ENCODE measurements at regions not wholly inside any gene's neighbourhood (a gene's known extent, or its start where the extent isn't known, plus 50 kb on each side); places are given as distances from the start of the nearest gene placed in this dataset.

DNA sequence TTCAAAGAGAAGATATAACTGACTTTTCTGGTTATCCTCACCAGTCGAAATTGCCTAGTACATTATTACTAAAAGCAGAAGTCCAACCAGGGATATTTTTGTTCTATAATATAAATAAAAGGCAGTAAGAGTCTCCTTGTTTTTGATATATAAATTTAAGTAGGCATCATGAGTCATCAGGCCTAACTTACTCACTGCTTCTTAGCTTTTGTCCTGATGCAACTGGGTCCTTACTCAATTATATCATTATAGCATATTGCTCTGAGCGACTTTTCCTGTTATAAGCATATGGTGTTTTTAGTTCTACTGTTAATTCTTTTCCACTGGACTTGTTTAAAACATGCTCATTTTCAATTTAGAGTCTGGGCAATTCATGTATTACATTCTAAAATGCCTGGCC lies 910.1 kb downstream of the MCTP2 start:
- TF ChIP-seq, protein P1, sequence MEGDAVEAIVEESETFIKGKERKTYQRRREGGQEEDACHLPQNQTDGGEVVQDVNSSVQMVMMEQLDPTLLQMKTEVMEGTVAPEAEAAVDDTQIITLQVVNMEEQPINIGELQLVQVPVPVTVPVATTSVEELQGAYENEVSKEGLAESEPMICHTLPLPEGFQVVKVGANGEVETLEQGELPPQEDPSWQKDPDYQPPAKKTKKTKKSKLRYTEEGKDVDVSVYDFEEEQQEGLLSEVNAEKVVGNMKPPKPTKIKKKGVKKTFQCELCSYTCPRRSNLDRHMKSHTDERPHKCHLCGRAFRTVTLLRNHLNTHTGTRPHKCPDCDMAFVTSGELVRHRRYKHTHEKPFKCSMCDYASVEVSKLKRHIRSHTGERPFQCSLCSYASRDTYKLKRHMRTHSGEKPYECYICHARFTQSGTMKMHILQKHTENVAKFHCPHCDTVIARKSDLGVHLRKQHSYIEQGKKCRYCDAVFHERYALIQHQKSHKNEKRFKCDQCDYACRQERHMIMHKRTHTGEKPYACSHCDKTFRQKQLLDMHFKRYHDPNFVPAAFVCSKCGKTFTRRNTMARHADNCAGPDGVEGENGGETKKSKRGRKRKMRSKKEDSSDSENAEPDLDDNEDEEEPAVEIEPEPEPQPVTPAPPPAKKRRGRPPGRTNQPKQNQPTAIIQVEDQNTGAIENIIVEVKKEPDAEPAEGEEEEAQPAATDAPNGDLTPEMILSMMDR (IDR thresholded peaks at IDR 0.05; ENCODE audit: poor library complexity, severe bottlenecking): no peak
- Histone ChIP-seq H3K27ac (ENCODE audit: poor library complexity, severe bottlenecking) (no peak overlapping the region), H3K4me3 (ENCODE audit: severe bottlenecking) (no peak overlapping the region), H3K9me3 (ENCODE audit: severe bottlenecking) (no peaks in the 10 kb centered on the region), H3K27me3 (ENCODE audit: insufficient read depth, poor library complexity, severe bottlenecking) (no peaks in the 10 kb centered on the region), H3K4me1 (ENCODE audit: insufficient read depth, poor library complexity, severe bottlenecking) (no peaks in the 10 kb centered on the region), H3K36me3 (ENCODE audit: low read depth) (no peaks in the 10 kb centered on the region)
- DNase-seq (ENCODE audit: low spot score): no peak
- no peak for ATAC-seq (ENCODE audit: low read depth)

DNA sequence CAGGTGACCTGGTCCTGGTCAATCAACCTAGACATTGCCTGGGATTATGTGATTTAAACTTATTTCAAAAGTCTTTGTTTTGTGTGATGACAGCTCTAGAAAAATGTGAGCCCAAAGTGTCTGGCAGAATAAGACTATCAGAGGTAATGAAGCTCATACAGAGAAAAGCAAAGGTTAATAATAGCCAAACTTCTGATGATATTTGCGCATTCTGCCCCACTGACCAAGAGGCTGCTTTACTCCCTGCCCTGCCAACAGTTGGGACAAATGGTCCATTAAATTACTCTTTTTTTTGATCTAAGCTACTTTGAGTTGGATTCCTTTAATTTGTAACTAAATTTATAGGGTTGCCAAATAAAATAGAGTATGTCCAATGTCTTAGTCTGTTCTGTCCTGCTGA lies 911.2 kb downstream of the MCTP2 start:
- ATAC-seq (ENCODE audit: low read depth) (no peak), DNase-seq (ENCODE audit: low spot score) (no peak)
- Histone ChIP-seq H3K36me3 (ENCODE audit: low read depth) (no peaks in the 10 kb centered on the region), H3K27ac (ENCODE audit: poor library complexity, severe bottlenecking) (no peak overlapping the region), H3K4me1 (ENCODE audit: insufficient read depth, poor library complexity, severe bottlenecking) (no peaks in the 10 kb centered on the region), H3K9me3 (ENCODE audit: severe bottlenecking) (no peaks in the 10 kb centered on the region), H3K27me3 (ENCODE audit: insufficient read depth, poor library complexity, severe bottlenecking) (no peaks in the 10 kb centered on the region), H3K4me3 (ENCODE audit: severe bottlenecking) (no peak overlapping the region)
- TF ChIP-seq, protein P1 (IDR thresholded peaks at IDR 0.05; ENCODE audit: poor library complexity, severe bottlenecking): no peak

DNA sequence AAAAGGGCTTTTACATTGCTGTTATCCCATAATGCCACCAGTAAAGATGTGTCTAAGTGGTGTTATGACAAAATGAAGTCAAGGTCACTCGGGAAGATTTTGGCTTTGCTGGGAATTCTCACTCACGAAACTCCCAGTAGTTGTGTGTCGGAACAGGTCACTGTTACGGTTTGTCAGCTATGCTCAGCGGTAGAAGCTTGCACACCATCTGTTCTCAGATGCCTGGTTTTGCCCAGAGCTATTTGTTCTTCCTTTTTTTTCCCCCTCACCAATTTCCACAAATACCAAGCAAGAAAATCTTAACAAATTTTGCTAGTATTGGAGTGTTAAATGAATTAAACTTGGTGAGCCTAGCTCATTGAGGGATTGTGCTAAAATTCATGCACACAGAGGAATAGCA lies 915.1 kb downstream of the MCTP2 start:
- DNase-seq (ENCODE audit: low spot score) (no peak), ATAC-seq (ENCODE audit: low read depth) (no peak)
- H3K27ac ChIP-seq (ENCODE audit: poor library complexity, severe bottlenecking): no peak overlapping the region
- H3K27me3 ChIP-seq (ENCODE audit: insufficient read depth, poor library complexity, severe bottlenecking): no peaks in the 10 kb centered on the region
- no peak overlapping the region for H3K4me3 ChIP-seq (ENCODE audit: severe bottlenecking)
- H3K36me3 ChIP-seq (ENCODE audit: low read depth): no peaks in the 10 kb centered on the region
- H3K4me1 ChIP-seq (ENCODE audit: insufficient read depth, poor library complexity, severe bottlenecking): no peaks in the 10 kb centered on the region
- TF ChIP-seq, protein P1 (IDR thresholded peaks at IDR 0.05; ENCODE audit: poor library complexity, severe bottlenecking): no peak
- H3K9me3 ChIP-seq (ENCODE audit: severe bottlenecking): no peaks in the 10 kb centered on the region

DNA sequence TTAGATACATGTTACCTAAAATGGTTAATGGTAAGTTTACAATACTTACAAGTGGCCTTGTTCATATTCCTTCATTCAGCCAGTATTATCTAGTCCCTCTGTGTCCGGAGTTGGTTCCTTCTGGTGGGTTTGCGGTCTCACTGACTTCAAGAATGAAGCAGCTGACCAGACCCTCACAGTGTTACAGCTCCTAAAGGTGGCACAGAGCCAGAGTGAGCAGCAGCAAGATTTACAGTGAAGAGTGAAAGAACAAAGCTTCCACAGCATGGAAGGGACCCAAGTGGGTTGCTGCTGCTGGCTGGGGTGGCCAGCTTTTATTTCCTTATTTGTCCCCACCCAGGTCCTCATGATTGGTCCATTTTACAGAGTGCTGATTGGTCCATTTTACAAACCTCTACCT lies 916.8 kb downstream of the MCTP2 start:
- Histone ChIP-seq H3K4me1 (ENCODE audit: insufficient read depth, poor library complexity, severe bottlenecking) (no peaks in the 10 kb centered on the region), H3K27ac (ENCODE audit: poor library complexity, severe bottlenecking) (no peak overlapping the region), H3K4me3 (ENCODE audit: severe bottlenecking) (no peak overlapping the region), H3K36me3 (ENCODE audit: low read depth) (no peaks in the 10 kb centered on the region), H3K27me3 (ENCODE audit: insufficient read depth, poor library complexity, severe bottlenecking) (no peaks in the 10 kb centered on the region), H3K9me3 (ENCODE audit: severe bottlenecking) (no peaks in the 10 kb centered on the region)
- TF ChIP-seq, protein P1 (IDR thresholded peaks at IDR 0.05; ENCODE audit: poor library complexity, severe bottlenecking): no peak
- DNase-seq (ENCODE audit: low spot score): no peak
- ATAC-seq (ENCODE audit: low read depth): no peak

DNA sequence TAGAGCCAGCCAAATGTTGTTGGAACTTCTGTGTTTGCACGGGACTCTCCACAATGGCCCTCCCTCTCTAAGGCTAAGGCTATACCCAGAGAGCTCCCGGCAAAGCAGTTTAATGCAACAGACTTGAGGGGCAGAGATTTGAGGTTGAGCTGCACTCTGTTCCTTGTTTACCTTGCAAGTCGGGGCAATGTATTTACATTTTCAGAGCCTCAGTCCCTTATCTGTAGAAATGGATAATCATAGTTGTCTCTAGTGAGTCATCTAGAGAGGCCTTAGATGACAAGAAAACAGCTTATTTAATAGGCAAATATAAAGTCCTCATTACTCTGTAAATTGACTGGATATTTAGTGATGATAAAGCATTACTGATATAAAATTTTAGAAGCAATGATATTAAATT lies 917.7 kb downstream of the MCTP2 start:
- no peak for ATAC-seq (ENCODE audit: low read depth)
- no peak overlapping the region for H3K27ac ChIP-seq (ENCODE audit: poor library complexity, severe bottlenecking)

More for the DNA sequence above, 917.7 kb downstream of the MCTP2 start:
- no peak for DNase-seq (ENCODE audit: low spot score)
- Histone ChIP-seq H3K27me3 (ENCODE audit: insufficient read depth, poor library complexity, severe bottlenecking) (no peaks in the 10 kb centered on the region), H3K4me1 (ENCODE audit: insufficient read depth, poor library complexity, severe bottlenecking) (no peaks in the 10 kb centered on the region), H3K36me3 (ENCODE audit: low read depth) (no peaks in the 10 kb centered on the region), H3K4me3 (ENCODE audit: severe bottlenecking) (no peak overlapping the region), H3K9me3 (ENCODE audit: severe bottlenecking) (no peaks in the 10 kb centered on the region)
- TF ChIP-seq, protein P1 (IDR thresholded peaks at IDR 0.05; ENCODE audit: poor library complexity, severe bottlenecking): no peak
